MCF 10A (cell line): ENCODE measurements at regions not wholly inside any gene's neighbourhood (a gene's known extent, or its start where the extent isn't known, plus 50 kb on each side); places are given as distances from the start of the nearest gene placed in this dataset.

Source experiments
- BruUV-seq: library from RNA; stranded (reverse); fragments of 400-500 nt; replicated peaks from 2 replicates; lab custom pipeline; 2021; lab: Mats Ljungman, UMichigan
- CTCF ChIA-PET: fragments of 300-600 bp; sonication (Branson Sonifier 250); formaldehyde crosslinking; extraction: SDS; loops from one replicate; lab custom pipeline; 2021; ENCODE audit warnings: antibody characterized with exemption, inconsistent platforms; lab: Yijun Ruan, JAX
- POLR2A ChIA-PET: fragments of 300-600, 350-650 bp; sonication (Branson Sonifier 250); formaldehyde crosslinking; extraction: SDS; loops from one replicate; lab custom pipeline; 2020; ENCODE audit warnings: antibody characterized with exemption, inconsistent platforms; lab: Yijun Ruan, JAX
- DNase-seq: peaks from one replicate; pipeline ENCODE4 v3.0.0-alpha.2; 2018; ENCODE audit not compliant: unreplicated experiment
- H3K27ac Mint-ChIP-seq: one replicate; pipeline ENCODE4 v1.8.0; 2022; ENCODE audit warnings: mild to moderate bottlenecking, low read depth, mixed read lengths; ENCODE audit not compliant: unreplicated experiment
- H3K27me3 Mint-ChIP-seq: one replicate; pipeline ENCODE4 v1.8.0; 2022; ENCODE audit warnings: mixed read lengths; ENCODE audit not compliant: insufficient read depth, unreplicated experiment
- H3K36me3 Mint-ChIP-seq: one replicate; pipeline ENCODE4 v1.8.0; 2022; ENCODE audit warnings: mild to moderate bottlenecking, moderate library complexity, mixed read lengths; ENCODE audit not compliant: insufficient read depth, unreplicated experiment
- H3K4me1 Mint-ChIP-seq: one replicate; pipeline ENCODE4 v1.8.0; 2022; ENCODE audit warnings: mixed read lengths; ENCODE audit not compliant: insufficient read depth, unreplicated experiment
- H3K4me3 Mint-ChIP-seq: one replicate; pipeline ENCODE4 v1.8.0; 2022; ENCODE audit warnings: mild to moderate bottlenecking, moderate library complexity, mixed read lengths; ENCODE audit not compliant: unreplicated experiment
- H3K9me3 Mint-ChIP-seq: one replicate; pipeline ENCODE4 v1.8.0; 2022; ENCODE audit warnings: mixed read lengths; ENCODE audit not compliant: unreplicated experiment
- intact Hi-C: fragments of 100-400 bp; cut with micrococcal nuclease; formaldehyde crosslinking; loops from 2 replicates; pipeline ENCODE4 v1.14.1; 2022
- TF ChIP-seq, protein P1 (sequence below): fragments of 200-600 bp; IDR thresholded peaks from one replicate; pipeline ENCODE4 v1.8.0; 2022; ENCODE audit warnings: antibody characterized with exemption, mild to moderate bottlenecking; ENCODE audit not compliant: unreplicated experiment

DNA sequence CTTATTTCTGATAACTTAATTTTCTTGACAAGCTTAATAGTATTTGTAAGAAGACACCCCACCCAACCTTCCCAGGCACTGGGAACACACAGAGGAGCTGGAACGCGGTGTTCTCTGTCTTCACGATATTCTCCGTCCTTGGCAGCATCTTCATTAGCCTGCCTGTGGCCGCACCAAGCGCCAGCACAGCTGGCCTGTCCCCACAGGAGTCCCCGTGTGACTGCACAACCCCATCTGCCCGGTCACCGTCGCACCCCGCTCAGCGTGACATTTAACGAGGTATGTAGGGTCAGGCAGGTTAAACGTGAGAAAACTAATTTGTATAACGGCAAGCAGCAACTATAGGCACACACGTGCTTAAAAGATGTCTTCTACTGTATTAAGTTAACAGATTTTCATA is 293.3 kb downstream of the BRD1 start:
- Mint-ChIP-seq H3K4me1 (no peaks in the 10 kb centered on the region), H3K27ac (no peak overlapping the region), H3K4me3 (no peak overlapping the region), H3K27me3 (no peaks in the 10 kb centered on the region), H3K36me3 (no peaks in the 10 kb centered on the region), H3K9me3 (peaks cover 40% of the 10 kb centered on the region)
- intact Hi-C loops = no loop called here
- no TSS peak for BruUV-seq
- ChIA-PET CTCF (no interaction called here), POLR2A (no interaction called here)
- TF ChIP-seq, protein P1, sequence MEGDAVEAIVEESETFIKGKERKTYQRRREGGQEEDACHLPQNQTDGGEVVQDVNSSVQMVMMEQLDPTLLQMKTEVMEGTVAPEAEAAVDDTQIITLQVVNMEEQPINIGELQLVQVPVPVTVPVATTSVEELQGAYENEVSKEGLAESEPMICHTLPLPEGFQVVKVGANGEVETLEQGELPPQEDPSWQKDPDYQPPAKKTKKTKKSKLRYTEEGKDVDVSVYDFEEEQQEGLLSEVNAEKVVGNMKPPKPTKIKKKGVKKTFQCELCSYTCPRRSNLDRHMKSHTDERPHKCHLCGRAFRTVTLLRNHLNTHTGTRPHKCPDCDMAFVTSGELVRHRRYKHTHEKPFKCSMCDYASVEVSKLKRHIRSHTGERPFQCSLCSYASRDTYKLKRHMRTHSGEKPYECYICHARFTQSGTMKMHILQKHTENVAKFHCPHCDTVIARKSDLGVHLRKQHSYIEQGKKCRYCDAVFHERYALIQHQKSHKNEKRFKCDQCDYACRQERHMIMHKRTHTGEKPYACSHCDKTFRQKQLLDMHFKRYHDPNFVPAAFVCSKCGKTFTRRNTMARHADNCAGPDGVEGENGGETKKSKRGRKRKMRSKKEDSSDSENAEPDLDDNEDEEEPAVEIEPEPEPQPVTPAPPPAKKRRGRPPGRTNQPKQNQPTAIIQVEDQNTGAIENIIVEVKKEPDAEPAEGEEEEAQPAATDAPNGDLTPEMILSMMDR = no peak
- no peak for DNase-seq

DNA sequence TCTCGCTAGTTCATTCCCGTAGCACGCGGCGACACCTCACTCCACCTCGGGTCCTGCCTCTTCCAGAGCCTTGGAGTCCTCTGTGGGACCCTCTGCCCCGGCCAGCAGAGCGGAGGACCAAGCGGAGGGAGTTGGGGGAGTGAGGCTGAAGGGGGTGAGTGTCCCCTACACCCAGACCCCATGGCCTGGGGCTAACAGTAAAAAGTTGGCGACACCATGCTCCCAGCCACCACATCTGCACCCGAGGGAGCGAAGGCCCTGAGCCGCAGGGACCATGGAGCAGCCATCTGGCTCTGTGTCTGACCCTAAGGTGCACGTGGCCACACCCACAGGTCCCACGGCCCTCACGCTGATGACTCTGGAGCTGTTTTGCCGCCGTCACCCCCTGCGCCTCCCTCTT is 293.8 kb downstream of the BRD1 start:
- no TSS peak for BruUV-seq
- no peaks in the 10 kb centered on the region for H3K27me3 Mint-ChIP-seq
- POLR2A ChIA-PET = no interaction called here
- no peaks in the 10 kb centered on the region for H3K36me3 Mint-ChIP-seq
- H3K9me3 Mint-ChIP-seq = peaks cover 35% of the 10 kb centered on the region
- CTCF ChIA-PET = no interaction called here
- H3K27ac Mint-ChIP-seq = no peak overlapping the region
- TF ChIP-seq, protein P1 = no peak
- H3K4me3 Mint-ChIP-seq = no peak overlapping the region
- intact Hi-C loops = no loop called here
- no peak for DNase-seq
- H3K4me1 Mint-ChIP-seq = no peaks in the 10 kb centered on the region

DNA sequence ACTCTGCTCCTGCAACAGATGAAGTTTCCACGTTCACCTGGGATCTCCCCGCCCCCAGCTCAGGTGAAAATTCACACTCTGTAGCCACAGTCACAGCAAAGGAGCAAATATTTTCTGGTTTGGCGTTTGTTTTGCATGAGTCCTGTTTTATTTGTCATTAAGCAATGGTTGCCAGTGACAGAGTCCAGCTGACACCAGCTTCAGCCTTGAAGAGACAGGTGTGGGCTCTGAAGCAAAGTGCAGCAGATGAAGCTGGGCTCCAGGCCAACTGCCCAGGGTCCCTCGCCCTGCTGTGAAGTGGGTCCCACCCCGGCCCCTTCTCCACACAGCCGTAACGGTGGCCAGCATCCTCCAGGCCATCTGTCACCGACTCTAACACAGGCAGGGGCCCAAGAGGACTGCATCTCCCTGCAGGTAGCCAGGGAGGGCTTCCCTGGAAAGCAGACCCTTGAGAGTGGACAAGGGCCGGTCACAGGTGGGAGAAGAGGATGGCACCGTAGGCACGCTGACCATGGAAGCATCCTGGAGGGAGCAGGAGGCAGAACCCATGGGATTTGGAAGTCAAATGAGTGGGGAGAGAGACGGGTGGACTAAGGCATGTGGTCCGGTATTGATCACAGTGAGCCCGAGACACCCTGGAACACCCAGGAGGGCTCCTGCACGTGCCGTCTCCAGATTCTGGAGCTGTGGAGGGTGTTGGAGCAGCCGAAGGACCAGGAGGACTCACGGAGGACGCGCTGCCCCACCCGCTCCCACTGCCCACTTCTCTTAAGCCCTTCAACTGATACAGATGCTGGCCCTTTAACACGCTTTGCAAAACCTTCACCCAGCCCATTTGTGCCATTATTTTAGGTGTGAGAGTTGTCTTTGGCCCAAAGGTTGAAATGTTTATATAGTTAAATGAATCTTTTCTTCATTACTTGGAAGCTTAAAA is 294.5 kb downstream of the BRD1 start:
- Mint-ChIP-seq H3K4me3 (no peak overlapping the region), H3K27me3 (no peaks in the 10 kb centered on the region), H3K4me1 (no peaks in the 10 kb centered on the region), H3K27ac (no peak overlapping the region), H3K9me3 (peaks cover 34% of the 10 kb centered on the region), H3K36me3 (no peaks in the 10 kb centered on the region)
- intact Hi-C loops = no loop called here
- TF ChIP-seq, protein P1 = no peak
- no peak for DNase-seq
- POLR2A ChIA-PET = no interaction called here
- CTCF ChIA-PET = no interaction called here
- no TSS peak for BruUV-seq

DNA sequence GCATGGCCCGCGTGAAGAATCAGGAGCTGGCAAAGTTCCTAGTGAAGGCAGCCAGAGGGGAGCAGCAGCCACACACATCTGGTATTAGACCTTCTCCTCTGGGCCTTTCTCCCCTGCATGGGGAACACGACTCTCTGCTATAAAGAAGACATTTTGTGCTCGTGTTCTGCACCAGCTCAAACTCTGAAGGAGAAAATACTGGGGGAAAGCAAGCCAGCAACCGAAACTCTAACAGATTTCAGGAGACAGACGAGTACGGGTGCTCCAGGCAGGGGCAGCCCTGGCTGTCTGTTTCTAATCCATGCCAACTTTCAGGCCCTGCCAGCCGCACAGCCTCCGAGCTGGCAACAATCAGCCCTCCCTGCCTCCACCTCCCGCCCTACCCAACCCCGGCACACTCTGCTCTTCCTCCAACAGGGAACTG is 296.3 kb downstream of the BRD1 start:
- DNase-seq = no peak
- no peaks in the 10 kb centered on the region for H3K27me3 Mint-ChIP-seq
- H3K4me1 Mint-ChIP-seq = no peaks in the 10 kb centered on the region
- TF ChIP-seq, protein P1 = no peak
- ChIA-PET CTCF (no interaction called here), POLR2A (no interaction called here)
- intact Hi-C loops = no loop called here
- H3K4me3 Mint-ChIP-seq = no peak overlapping the region
- H3K9me3 Mint-ChIP-seq = peaks cover 42% of the 10 kb centered on the region
- H3K27ac Mint-ChIP-seq = no peak overlapping the region
- no TSS peak for BruUV-seq
- no peaks in the 10 kb centered on the region for H3K36me3 Mint-ChIP-seq
